ENCODE measurements at regions not wholly inside any gene's neighbourhood (a gene's known extent, or its start where the extent isn't known, plus 50 kb on each side); places are given as distances from the start of the nearest gene placed in this dataset.

GRCh38 chr14:81723956-81724355, 190.3 kb upstream of the SEL1L start:
- TF ChIP-seq CTCF (IDR thresholded peaks at IDR 0.05) (no peak), POLR2A (IDR thresholded peaks at IDR 0.05) (no peak)

Measured in ovary (tissue), 3 donors.